ENCODE measurements at regions not wholly inside any gene's neighbourhood (a gene's known extent, or its start where the extent isn't known, plus 50 kb on each side); places are given as distances from the start of the nearest gene placed in this dataset.

- TF ChIP-seq CTCF (IDR thresholded peaks at IDR 0.05): no peak
- TF ChIP-seq NFE2L1 (CRISPR knock-in tag; IDR thresholded peaks at IDR 0.05): no peak
- TF ChIP-seq E2F5 (CRISPR knock-in tag; IDR thresholded peaks at IDR 0.05): no peak
- no peak for TF ChIP-seq IRF1 (CRISPR knock-in tag; IDR thresholded peaks at IDR 0.05)
- TF ChIP-seq FOXK1 (CRISPR knock-in tag; IDR thresholded peaks at IDR 0.05): no peak
- TF ChIP-seq GABPB1 (CRISPR knock-in tag; IDR thresholded peaks at IDR 0.05): no peak
- TF ChIP-seq FOXP1 (CRISPR knock-in tag; IDR thresholded peaks at IDR 0.05; ENCODE audit: borderline replicate concordance): no peak
- TF ChIP-seq MLX (CRISPR knock-in tag; IDR thresholded peaks at IDR 0.05): no peak
- no peak for TF ChIP-seq NFYB (CRISPR knock-in tag; conservative IDR thresholded peaks at IDR 0.05; ENCODE audit: low read depth)
- no peak for TF ChIP-seq MAX (CRISPR knock-in tag; IDR thresholded peaks at IDR 0.05)
These were observed 209.7 kb upstream of the ARHGAP20 start for GRCh38 chr11:110921742-110922521.
